GM23338 (cell line): ENCODE measurements at regions not wholly inside any gene's neighbourhood (a gene's known extent, or its start where the extent isn't known, plus 50 kb on each side); places are given as distances from the start of the nearest gene placed in this dataset.

Experiments
- ATAC-seq: fragments of 200-7000 bp; cut with Tn5 transposase; 3 replicates; pipeline ENCODE4 v1.9.1; 2020
- DNase-seq: peaks from one replicate; pipeline ENCODE4 v3.0.0-alpha.2; 2015; ENCODE audit warnings: low spot score
- H2AFZ ChIP-seq: fragments of 200-600 bp; sonication (generic); 2 replicates; pipeline ENCODE4 v1.8.0; 2016; ENCODE audit warnings: antibody characterized with exemption, mild to moderate bottlenecking, moderate library complexity
- H3F3A ChIP-seq: fragments of 200-600 bp; sonication (generic); replicated peaks from 2 replicates; pipeline ENCODE4 v1.8.0; 2017; ENCODE audit warnings: antibody characterized with exemption, mixed run types, low read depth
- H3K27ac ChIP-seq: fragments of 200-600 bp; sonication (generic); 2 replicates; pipeline ENCODE4 v1.6.1; 2016; ENCODE audit warnings: low read depth
- H3K27me3 ChIP-seq: fragments of 200-600 bp; sonication (generic); 2 replicates; pipeline ENCODE4 v1.8.0; 2016; ENCODE audit warnings: mild to moderate bottlenecking, mixed run types, moderate library complexity; ENCODE audit not compliant: insufficient read depth
- H3K36me3 ChIP-seq: fragments of 200-600 bp; sonication (generic); 2 replicates; pipeline ENCODE4 v1.8.0; 2016; ENCODE audit warnings: mild to moderate bottlenecking; ENCODE audit not compliant: insufficient read depth
- H3K4me1 ChIP-seq: fragments of 200-600 bp; sonication (generic); 2 replicates; pipeline ENCODE4 v1.8.0; 2016; ENCODE audit warnings: mild to moderate bottlenecking, moderate library complexity; ENCODE audit not compliant: insufficient read depth
- H3K4me2 ChIP-seq: fragments of 200-600 bp; sonication (generic); 2 replicates; pipeline ENCODE4 v1.7.1; 2017; ENCODE audit warnings: mixed run types
- H3K4me3 ChIP-seq: fragments of 200-600 bp; sonication (generic); 2 replicates; pipeline ENCODE4 v1.6.1; 2016; ENCODE audit warnings: mixed run types
- H3K79me2 ChIP-seq: fragments of 200-600 bp; sonication (generic); replicated peaks from 2 replicates; pipeline ENCODE4 v1.8.0; 2017; ENCODE audit warnings: mild to moderate bottlenecking; ENCODE audit not compliant: insufficient read depth
- H3K9me2 ChIP-seq: fragments of 200-600 bp; sonication (generic); 2 replicates; pipeline ENCODE4 v1.8.0; 2017; ENCODE audit not compliant: insufficient read depth
- H4K20me1 ChIP-seq: fragments of 200-600 bp; sonication (generic); replicated peaks from 2 replicates; pipeline ENCODE4 v1.8.0; 2017; ENCODE audit warnings: mild to moderate bottlenecking; ENCODE audit not compliant: insufficient read depth
- H3K27ac Mint-ChIP-seq: 2 replicates; pipeline ENCODE4 v1.8.0; 2020; ENCODE audit warnings: inconsistent platforms, mild to moderate bottlenecking, moderate library complexity, mixed read lengths
- H3K27me3 Mint-ChIP-seq: 3 replicates; pipeline ENCODE4 v1.8.0; 2022; ENCODE audit warnings: low read depth, mild to moderate bottlenecking, moderate library complexity, mixed read lengths, inconsistent platforms; ENCODE audit not compliant: insufficient read depth, poor library complexity
- H3K36me3 Mint-ChIP-seq: 3 replicates; pipeline ENCODE4 v1.8.0; 2021; ENCODE audit warnings: low read depth, mild to moderate bottlenecking, inconsistent platforms, moderate library complexity, mixed read lengths
- H3K4me1 Mint-ChIP-seq: 3 replicates; pipeline ENCODE4 v1.8.0; 2020; ENCODE audit warnings: mild to moderate bottlenecking, inconsistent platforms, mixed read lengths
- H3K4me3 Mint-ChIP-seq: 3 replicates; pipeline ENCODE4 v1.8.0; 2021; ENCODE audit warnings: moderate library complexity, mild to moderate bottlenecking, inconsistent platforms, mixed read lengths
- H3K9me3 Mint-ChIP-seq: 3 replicates; pipeline ENCODE4 v1.8.0; 2020; ENCODE audit warnings: moderate library complexity, mild to moderate bottlenecking, inconsistent platforms, mixed read lengths
- CREB1 ChIP-seq: fragments of 250-450 bp; sonication (Bioruptor Pico); IDR thresholded peaks from 2 replicates; pipeline ENCODE4 v1.5.0; 2020; ENCODE audit warnings: low read depth, mild to moderate bottlenecking, moderate library complexity
- EZH2 ChIP-seq: fragments of 200-600 bp; sonication (generic); IDR thresholded peaks from one replicate; pipeline ENCODE4 v1.8.0; 2017; ENCODE audit warnings: antibody characterized with exemption, mild to moderate bottlenecking, low read depth; ENCODE audit not compliant: unreplicated experiment
- EZH2phosphoT487 ChIP-seq: fragments of 200-600 bp; sonication (generic); IDR thresholded peaks from one replicate; pipeline ENCODE4 v1.8.1; 2018; ENCODE audit warnings: antibody characterized with exemption; ENCODE audit not compliant: unreplicated experiment
- JUNB ChIP-seq: IDR thresholded peaks from one replicate; pipeline ENCODE4 v1.6.1; 2016; ENCODE audit warnings: antibody characterized with exemption; ENCODE audit not compliant: unreplicated experiment
- NANOG ChIP-seq: IDR thresholded peaks from 2 replicates; pipeline ENCODE4 v1.6.1; 2016; ENCODE audit warnings: antibody characterized with exemption, borderline replicate concordance
- POLR2AphosphoS5 ChIP-seq: IDR thresholded peaks from 2 replicates; pipeline ENCODE4 v1.6.1; 2016; ENCODE audit warnings: antibody characterized with exemption, low read depth
- STAT1 ChIP-seq: IDR thresholded peaks from one replicate; pipeline ENCODE4 v1.6.1; 2016; ENCODE audit warnings: antibody characterized with exemption; ENCODE audit not compliant: unreplicated experiment
- ZNF114 ChIP-seq: fragments of 250-450 bp; sonication (Bioruptor Pico); IDR thresholded peaks from 2 replicates; pipeline ENCODE4 v1.5.0; 2020; ENCODE audit warnings: mild to moderate bottlenecking, moderate library complexity
- ZNF331 ChIP-seq: fragments of 250-450 bp; sonication (Bioruptor Pico); IDR thresholded peaks from 2 replicates; pipeline ENCODE4 v1.5.0; 2020; ENCODE audit warnings: low read depth, mild to moderate bottlenecking, moderate library complexity
- TF ChIP-seq, protein P1 (sequence below): fragments of 250-450 bp; sonication (Bioruptor Pico); IDR thresholded peaks from 2 replicates; pipeline ENCODE4 v1.5.0; 2020; ENCODE audit warnings: mild to moderate bottlenecking, moderate library complexity
- TF ChIP-seq, protein P2 (sequence below): IDR thresholded peaks from one replicate; pipeline ENCODE4 v1.6.1; 2018; ENCODE audit warnings: antibody characterized with exemption; ENCODE audit not compliant: unreplicated experiment
- TF ChIP-seq, protein P3 (sequence below), 2 experiments: fragments of 200-600 bp in 1 of 2; sonication (generic) in 1 of 2; conservative IDR thresholded peaks; 2 replicates each; pipeline versions ENCODE4 v1.5.1 to v1.6.1; 2016 to 2017; ENCODE audit warnings: antibody characterized with exemption in 2 of 2, low read depth in 2 of 2, mild to moderate bottlenecking in 2 of 2, moderate library complexity in 1 of 2

DNA sequence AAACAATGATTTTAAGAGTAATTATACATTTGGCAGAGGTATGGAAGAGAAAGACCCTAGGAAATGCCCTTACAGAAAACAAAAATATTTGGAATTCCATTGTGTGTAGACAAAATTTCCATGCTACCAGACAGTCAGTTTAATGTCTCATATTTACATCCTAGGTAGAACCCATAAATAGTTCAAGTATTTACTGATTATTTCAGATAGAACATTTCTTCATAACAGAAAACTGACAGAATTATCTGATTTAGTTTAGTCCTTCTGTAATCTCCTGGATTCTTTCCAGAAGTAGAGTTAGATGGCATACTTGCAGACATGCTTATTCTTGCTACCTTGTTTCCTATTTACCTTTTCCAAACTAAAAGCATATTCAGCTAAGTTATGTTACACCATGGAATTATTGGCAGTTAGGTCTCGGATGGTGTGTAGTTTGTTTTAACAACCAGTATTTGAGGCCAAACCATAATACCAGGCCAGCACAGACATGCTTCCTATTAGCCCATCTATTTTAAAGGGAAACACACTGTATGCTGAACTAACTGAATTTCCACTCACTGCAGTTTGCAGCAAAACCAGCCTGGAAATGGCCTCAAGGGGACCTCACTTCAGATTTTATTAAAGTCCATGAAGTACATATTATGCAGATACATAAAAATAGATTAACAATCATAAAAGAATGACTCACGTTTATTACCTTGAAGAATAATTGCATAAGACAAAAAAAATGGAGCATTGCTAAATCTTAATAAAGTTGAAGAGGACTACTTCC lies 126.6 kb upstream of the LRIG3 start (continued):
- TF ChIP-seq NANOG, result no peak
- TF ChIP-seq JUNB, result no peak
- no peak for TF ChIP-seq EZH2

DNA sequence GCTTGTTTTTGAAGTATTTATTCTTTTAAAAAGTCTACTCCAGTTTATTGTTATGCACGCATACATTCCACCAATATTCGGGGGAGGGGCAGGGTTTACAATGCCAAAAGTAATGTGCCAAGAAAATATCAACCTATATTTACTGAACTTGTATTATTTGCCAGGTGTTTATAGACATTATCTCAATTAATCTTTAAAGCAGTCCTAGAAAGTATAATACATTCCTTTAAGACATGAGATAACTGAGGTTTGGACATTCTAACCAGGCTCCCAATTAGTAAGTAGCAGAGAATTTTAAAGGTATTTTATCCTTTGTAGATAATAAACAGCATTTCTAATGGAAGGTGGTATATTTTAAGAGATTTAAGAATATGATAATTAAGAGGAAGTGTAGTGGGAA lies 124.5 kb upstream of the LRIG3 start:
- Histone ChIP-seq H3K4me2 (no peak overlapping the region), H3K27me3 (no peaks in the 10 kb centered on the region), H3K79me2 (no peaks in the 10 kb centered on the region), H4K20me1 (no peaks in the 10 kb centered on the region), H3F3A (no peaks in the 10 kb centered on the region), H3K36me3 (no peaks in the 10 kb centered on the region), H3K27ac (no peak overlapping the region), H3K4me1 (peaks cover 17% of the 10 kb centered on the region; the same call in 1 of the 2 replicates), H3K4me3 (no peak overlapping the region), H2AFZ (no peak overlapping the region), H3K9me2 (0 out of 2 replicates have a peak, but pooled peaks cover 2% of the 10 kb centered on the region)
- Mint-ChIP-seq H3K4me1 (peaks cover 29% of the 10 kb centered on the region), H3K27ac (no peak overlapping the region), H3K36me3 (no peaks in the 10 kb centered on the region), H3K27me3 (no peaks in the 10 kb centered on the region), H3K9me3 (no peaks in the 10 kb centered on the region), H3K4me3 (no peak overlapping the region)
- ATAC-seq (no peak), DNase-seq (peak; percentile 28)
- no peak for TF ChIP-seq JUNB
- TF ChIP-seq, protein P1, sequence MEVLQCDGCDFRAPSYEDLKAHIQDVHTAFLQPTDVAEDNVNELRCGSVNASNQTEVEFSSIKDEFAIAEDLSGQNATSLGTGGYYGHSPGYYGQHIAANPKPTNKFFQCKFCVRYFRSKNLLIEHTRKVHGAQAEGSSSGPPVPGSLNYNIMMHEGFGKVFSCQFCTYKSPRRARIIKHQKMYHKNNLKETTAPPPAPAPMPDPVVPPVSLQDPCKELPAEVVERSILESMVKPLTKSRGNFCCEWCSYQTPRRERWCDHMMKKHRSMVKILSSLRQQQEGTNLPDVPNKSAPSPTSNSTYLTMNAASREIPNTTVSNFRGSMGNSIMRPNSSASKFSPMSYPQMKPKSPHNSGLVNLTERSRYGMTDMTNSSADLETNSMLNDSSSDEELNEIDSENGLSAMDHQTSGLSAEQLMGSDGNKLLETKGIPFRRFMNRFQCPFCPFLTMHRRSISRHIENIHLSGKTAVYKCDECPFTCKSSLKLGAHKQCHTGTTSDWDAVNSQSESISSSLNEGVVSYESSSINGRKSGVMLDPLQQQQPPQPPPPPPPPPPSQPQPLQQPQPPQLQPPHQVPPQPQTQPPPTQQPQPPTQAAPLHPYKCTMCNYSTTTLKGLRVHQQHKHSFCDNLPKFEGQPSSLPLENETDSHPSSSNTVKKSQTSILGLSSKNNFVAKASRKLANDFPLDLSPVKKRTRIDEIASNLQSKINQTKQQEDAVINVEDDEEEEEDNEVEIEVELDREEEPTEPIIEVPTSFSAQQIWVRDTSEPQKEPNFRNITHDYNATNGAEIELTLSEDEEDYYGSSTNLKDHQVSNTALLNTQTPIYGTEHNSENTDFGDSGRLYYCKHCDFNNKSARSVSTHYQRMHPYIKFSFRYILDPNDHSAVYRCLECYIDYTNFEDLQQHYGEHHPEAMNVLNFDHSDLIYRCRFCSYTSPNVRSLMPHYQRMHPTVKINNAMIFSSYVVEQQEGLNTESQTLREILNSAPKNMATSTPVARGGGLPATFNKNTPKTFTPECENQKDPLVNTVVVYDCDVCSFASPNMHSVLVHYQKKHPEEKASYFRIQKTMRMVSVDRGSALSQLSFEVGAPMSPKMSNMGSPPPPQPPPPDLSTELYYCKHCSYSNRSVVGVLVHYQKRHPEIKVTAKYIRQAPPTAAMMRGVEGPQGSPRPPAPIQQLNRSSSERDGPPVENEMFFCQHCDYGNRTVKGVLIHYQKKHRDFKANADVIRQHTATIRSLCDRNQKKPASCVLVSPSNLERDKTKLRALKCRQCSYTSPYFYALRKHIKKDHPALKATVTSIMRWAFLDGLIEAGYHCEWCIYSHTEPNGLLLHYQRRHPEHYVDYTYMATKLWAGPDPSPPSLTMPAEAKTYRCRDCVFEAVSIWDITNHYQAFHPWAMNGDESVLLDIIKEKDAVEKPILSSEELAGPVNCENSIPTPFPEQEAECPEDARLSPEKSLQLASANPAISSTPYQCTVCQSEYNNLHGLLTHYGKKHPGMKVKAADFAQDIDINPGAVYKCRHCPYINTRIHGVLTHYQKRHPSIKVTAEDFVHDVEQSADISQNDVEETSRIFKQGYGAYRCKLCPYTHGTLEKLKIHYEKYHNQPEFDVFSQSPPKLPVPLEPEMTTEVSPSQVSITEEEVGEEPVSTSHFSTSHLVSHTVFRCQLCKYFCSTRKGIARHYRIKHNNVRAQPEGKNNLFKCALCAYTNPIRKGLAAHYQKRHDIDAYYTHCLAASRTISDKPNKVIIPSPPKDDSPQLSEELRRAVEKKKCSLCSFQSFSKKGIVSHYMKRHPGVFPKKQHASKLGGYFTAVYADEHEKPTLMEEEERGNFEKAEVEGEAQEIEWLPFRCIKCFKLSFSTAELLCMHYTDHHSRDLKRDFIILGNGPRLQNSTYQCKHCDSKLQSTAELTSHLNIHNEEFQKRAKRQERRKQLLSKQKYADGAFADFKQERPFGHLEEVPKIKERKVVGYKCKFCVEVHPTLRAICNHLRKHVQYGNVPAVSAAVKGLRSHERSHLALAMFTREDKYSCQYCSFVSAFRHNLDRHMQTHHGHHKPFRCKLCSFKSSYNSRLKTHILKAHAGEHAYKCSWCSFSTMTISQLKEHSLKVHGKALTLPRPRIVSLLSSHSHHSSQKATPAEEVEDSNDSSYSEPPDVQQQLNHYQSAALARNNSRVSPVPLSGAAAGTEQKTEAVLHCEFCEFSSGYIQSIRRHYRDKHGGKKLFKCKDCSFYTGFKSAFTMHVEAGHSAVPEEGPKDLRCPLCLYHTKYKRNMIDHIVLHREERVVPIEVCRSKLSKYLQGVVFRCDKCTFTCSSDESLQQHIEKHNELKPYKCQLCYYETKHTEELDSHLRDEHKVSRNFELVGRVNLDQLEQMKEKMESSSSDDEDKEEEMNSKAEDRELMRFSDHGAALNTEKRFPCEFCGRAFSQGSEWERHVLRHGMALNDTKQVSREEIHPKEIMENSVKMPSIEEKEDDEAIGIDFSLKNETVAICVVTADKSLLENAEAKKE, result no peak
- TF ChIP-seq ZNF114, result no peak
- TF ChIP-seq, protein P2, sequence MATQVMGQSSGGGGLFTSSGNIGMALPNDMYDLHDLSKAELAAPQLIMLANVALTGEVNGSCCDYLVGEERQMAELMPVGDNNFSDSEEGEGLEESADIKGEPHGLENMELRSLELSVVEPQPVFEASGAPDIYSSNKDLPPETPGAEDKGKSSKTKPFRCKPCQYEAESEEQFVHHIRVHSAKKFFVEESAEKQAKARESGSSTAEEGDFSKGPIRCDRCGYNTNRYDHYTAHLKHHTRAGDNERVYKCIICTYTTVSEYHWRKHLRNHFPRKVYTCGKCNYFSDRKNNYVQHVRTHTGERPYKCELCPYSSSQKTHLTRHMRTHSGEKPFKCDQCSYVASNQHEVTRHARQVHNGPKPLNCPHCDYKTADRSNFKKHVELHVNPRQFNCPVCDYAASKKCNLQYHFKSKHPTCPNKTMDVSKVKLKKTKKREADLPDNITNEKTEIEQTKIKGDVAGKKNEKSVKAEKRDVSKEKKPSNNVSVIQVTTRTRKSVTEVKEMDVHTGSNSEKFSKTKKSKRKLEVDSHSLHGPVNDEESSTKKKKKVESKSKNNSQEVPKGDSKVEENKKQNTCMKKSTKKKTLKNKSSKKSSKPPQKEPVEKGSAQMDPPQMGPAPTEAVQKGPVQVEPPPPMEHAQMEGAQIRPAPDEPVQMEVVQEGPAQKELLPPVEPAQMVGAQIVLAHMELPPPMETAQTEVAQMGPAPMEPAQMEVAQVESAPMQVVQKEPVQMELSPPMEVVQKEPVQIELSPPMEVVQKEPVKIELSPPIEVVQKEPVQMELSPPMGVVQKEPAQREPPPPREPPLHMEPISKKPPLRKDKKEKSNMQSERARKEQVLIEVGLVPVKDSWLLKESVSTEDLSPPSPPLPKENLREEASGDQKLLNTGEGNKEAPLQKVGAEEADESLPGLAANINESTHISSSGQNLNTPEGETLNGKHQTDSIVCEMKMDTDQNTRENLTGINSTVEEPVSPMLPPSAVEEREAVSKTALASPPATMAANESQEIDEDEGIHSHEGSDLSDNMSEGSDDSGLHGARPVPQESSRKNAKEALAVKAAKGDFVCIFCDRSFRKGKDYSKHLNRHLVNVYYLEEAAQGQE, result no peak
- no peak for TF ChIP-seq STAT1
- no peak for TF ChIP-seq POLR2AphosphoS5
- TF ChIP-seq EZH2phosphoT487, result no peak
- TF ChIP-seq ZNF331 (CRISPR knock-in tag), result no peak
- no peak for TF ChIP-seq CREB1 (CRISPR knock-in tag)
- TF ChIP-seq, protein P3, sequence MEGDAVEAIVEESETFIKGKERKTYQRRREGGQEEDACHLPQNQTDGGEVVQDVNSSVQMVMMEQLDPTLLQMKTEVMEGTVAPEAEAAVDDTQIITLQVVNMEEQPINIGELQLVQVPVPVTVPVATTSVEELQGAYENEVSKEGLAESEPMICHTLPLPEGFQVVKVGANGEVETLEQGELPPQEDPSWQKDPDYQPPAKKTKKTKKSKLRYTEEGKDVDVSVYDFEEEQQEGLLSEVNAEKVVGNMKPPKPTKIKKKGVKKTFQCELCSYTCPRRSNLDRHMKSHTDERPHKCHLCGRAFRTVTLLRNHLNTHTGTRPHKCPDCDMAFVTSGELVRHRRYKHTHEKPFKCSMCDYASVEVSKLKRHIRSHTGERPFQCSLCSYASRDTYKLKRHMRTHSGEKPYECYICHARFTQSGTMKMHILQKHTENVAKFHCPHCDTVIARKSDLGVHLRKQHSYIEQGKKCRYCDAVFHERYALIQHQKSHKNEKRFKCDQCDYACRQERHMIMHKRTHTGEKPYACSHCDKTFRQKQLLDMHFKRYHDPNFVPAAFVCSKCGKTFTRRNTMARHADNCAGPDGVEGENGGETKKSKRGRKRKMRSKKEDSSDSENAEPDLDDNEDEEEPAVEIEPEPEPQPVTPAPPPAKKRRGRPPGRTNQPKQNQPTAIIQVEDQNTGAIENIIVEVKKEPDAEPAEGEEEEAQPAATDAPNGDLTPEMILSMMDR (conservative IDR thresholded peaks at IDR 0.05; ENCODE audit: low read depth in 2 of 2), result no peak
- no peak for TF ChIP-seq EZH2
- TF ChIP-seq NANOG, result no peak
